ENCODE measurements at regions not wholly inside any gene's neighbourhood (a gene's known extent, or its start where the extent isn't known, plus 50 kb on each side); places are given as distances from the start of the nearest gene placed in this dataset.
"Not testable (repeated sequence)": the region's sequence is repeated elsewhere in the genome, so short reads cannot be mapped to it uniquely, and the experiment has no call there.

DNA sequence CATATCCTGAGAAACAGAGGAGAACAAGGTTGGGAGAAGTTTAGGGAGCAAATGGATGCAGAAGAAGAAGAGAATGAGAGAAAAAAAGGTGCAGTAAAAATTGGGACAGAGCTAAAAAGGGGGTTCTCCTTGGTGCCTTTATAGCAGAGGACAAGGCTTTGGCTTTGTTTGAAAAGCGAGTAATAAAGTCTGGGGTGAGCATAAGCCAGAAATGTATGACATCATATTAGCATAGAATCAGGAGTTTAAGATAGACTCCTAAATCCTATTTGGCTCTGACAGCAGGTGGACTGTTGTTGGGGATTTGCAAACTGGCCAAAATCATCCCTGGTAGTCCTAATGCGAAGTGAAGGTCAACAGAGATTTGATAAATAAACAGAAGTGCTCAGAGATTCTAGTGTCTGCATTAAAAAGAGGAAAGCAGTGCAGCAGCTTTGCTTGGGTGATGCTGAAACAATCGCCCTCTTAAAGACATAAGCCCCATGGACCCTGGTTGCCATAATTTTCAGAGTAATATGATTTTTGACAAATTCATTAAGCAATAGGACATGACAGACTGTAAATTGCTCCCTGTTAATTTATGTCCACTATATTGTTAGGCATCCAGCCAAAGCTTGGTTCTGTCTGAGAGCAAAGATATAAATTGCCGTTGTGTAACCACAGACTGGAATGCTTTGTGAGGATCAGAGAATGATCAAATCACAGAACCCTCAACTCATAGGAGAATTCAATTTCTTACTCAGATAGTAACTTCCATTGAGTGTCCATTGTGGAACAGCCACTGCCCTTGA, 385.0 kb upstream of the NFIA start:
- DNase-seq (ENCODE audit: low spot score), result no peak
- no peak for TF ChIP-seq CTCF (IDR thresholded peaks at IDR 0.05; ENCODE audit: extremely low read depth, missing control alignments)

GRCh38 chr1:60696512-60696911, 385.8 kb upstream of the NFIA start:
- TF ChIP-seq CTCF (IDR thresholded peaks at IDR 0.05; ENCODE audit: extremely low read depth, missing control alignments), result no peak
- no peak for DNase-seq (ENCODE audit: low spot score)

DNA sequence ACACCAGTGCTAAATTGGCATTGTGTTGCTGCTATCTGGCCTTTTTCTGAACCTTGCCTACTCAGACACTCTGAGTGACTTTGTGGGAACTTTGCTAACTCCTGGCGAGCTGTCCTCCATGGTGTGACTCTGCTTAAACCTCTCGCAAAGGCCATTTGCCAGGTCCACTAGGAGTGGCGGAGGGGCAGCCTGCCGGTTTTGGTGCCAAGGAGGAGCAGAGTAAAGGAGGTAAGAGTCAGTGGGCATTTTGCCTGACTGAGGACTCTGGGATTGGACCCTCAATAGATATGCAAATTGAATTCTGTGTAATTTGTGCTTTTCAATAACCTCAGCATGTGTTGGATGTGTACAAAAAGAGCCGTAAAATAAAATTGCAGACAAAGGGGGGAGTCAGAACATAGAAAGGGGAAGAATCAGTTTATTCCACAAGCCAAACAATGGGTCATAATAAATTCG, 386.6 kb upstream of the NFIA start:
- no peak for DNase-seq (ENCODE audit: low spot score)
- TF ChIP-seq CTCF (IDR thresholded peaks at IDR 0.05; ENCODE audit: extremely low read depth, missing control alignments), result no peak

- DNase-seq (ENCODE audit: low spot score), result no peak
- TF ChIP-seq CTCF (IDR thresholded peaks at IDR 0.05; ENCODE audit: extremely low read depth, missing control alignments), result no peak
Observed at GRCh38 chr1:60694980-60695379, 387.4 kb upstream of the NFIA start.

DNA sequence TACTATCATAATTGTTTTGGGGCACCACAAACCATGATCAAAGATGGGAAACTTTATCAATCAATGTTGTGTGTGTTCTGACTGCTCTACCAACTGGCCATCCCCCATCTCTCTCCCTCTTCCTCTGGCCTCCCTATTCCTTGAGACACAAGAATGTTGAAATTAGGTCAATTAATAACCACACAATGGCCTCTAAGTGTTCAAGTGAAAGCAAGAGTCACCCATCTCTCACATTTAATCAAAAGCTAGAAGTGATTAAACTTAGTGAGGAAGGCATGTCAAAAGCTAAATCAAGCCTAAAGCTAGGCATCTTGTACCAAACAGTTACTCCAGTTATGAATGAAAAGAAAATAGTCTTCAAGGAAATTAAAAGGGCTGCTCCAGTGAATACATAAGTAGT, 390.3 kb upstream of the NFIA start:
- no peak for DNase-seq (ENCODE audit: low spot score)
- no peak for TF ChIP-seq CTCF (IDR thresholded peaks at IDR 0.05; ENCODE audit: extremely low read depth, missing control alignments)

GRCh38 chr1:60688221-60688620, 394.1 kb upstream of the NFIA start:
- not testable (repeated sequence) for DNase-seq (ENCODE audit: low spot score)

DNA sequence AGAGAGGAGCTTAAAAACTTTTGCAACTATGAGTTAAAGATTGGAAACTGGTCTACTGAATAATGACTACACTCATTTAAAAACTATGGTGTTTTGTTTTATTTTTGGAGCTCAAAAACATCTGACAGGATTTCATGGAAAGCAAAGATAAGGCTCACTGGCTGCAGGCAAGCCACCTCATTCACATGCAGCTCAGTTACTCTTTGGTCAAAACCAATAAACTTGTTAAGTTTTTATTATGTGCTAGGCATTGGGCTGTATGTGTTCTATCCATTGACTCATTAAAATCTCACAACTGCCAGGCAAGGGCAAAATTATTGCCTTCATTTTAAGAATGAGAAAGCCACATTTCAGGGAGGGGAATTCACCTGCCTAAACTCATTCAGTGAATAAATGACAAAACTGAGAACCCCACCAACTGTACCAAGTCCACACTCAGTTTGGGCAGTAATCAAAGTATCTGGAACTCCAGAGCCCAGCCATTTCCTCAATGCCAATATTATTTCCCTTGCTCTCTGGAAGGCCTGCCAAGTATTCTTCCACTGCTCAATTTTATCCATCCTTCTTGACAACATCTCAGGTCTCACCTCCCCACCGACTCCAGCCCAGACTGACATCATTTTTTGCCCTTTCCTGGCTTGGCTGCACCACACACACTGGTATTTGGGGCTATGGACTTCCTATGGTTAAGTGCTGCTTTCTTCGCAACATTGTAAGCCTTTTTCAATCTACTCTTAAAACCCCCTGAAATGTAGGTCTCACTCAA, 401.1 kb upstream of the NFIA start:
- DNase-seq (ENCODE audit: low spot score), result no peak
- no peak for TF ChIP-seq CTCF (IDR thresholded peaks at IDR 0.05; ENCODE audit: extremely low read depth, missing control alignments)
